ENCODE measurements at regions not wholly inside any gene's neighbourhood (a gene's known extent, or its start where the extent isn't known, plus 50 kb on each side); places are given as distances from the start of the nearest gene placed in this dataset.
A peak's percentile ranks its signal among the peaks of the same experiment; 100 is the strongest.

GRCh38 chr5:164345853-164346252, 840.4 kb downstream of the MAT2B start:
- Mint-ChIP-seq H3K4me1 (ENCODE audit: low read depth) (peaks cover 47% of the 10 kb centered on the region), H3K36me3 (ENCODE audit: insufficient read depth) (no peaks in the 10 kb centered on the region), H3K9me3 (ENCODE audit: low read depth) (peaks cover 9% of the 10 kb centered on the region), H3K4me3 (ENCODE audit: low read depth) (no peak overlapping the region), H3K27ac (no peak overlapping the region), H3K27me3 (no peaks in the 10 kb centered on the region)
- DNase-seq (ENCODE audit: low spot score, unreplicated experiment), result no peak
- TF ChIP-seq CTCF (IDR thresholded peaks at IDR 0.05; ENCODE audit: unreplicated experiment), result no peak

GRCh38 chr5:164346785-164347630, 841.6 kb downstream of the MAT2B start:
- H3K27ac Mint-ChIP-seq, result no peak overlapping the region
- H3K36me3 Mint-ChIP-seq (ENCODE audit: insufficient read depth), result no peaks in the 10 kb centered on the region
- H3K9me3 Mint-ChIP-seq (ENCODE audit: low read depth), result peaks cover 9% of the 10 kb centered on the region
- H3K4me1 Mint-ChIP-seq (ENCODE audit: low read depth), result peaks cover 53% of the 10 kb centered on the region
- no peaks in the 10 kb centered on the region for H3K27me3 Mint-ChIP-seq
- no peak for DNase-seq (ENCODE audit: low spot score, unreplicated experiment)
- H3K4me3 Mint-ChIP-seq (ENCODE audit: low read depth), result no peak overlapping the region
- TF ChIP-seq CTCF (IDR thresholded peaks at IDR 0.05; ENCODE audit: unreplicated experiment), result no peak

- H3K36me3 Mint-ChIP-seq (ENCODE audit: insufficient read depth), result peaks cover 1% of the 10 kb centered on the region
- H3K9me3 Mint-ChIP-seq (ENCODE audit: low read depth), result peaks cover 11% of the 10 kb centered on the region
- no peak for DNase-seq (ENCODE audit: low spot score, unreplicated experiment)
- no peak overlapping the region for H3K4me3 Mint-ChIP-seq (ENCODE audit: low read depth)
- TF ChIP-seq CTCF (IDR thresholded peaks at IDR 0.05; ENCODE audit: unreplicated experiment), result no peak
- no peaks in the 10 kb centered on the region for H3K27me3 Mint-ChIP-seq
- peaks cover 74% of the 10 kb centered on the region for H3K4me1 Mint-ChIP-seq (ENCODE audit: low read depth)
- peak overlapping the region; percentile 89 for H3K27ac Mint-ChIP-seq
Measured at GRCh38 chr5:164350236-164350635, 844.8 kb downstream of the MAT2B start.

GRCh38 chr5:164351245-164351834, 845.9 kb downstream of the MAT2B start:
- no peak for TF ChIP-seq CTCF (IDR thresholded peaks at IDR 0.05; ENCODE audit: unreplicated experiment)
- Mint-ChIP-seq H3K27ac (peak overlapping the region; percentile 89), H3K36me3 (ENCODE audit: insufficient read depth) (peaks cover 5% of the 10 kb centered on the region), H3K27me3 (no peaks in the 10 kb centered on the region), H3K4me1 (ENCODE audit: low read depth) (peaks cover 72% of the 10 kb centered on the region), H3K9me3 (ENCODE audit: low read depth) (peaks cover 13% of the 10 kb centered on the region), H3K4me3 (ENCODE audit: low read depth) (peak overlapping the region; percentile 25)
- DNase-seq (ENCODE audit: low spot score, unreplicated experiment), result no peak

GRCh38 chr5:164352695-164353094, 847.3 kb downstream of the MAT2B start:
- Mint-ChIP-seq H3K27ac (peak overlapping the region; percentile 31), H3K4me1 (ENCODE audit: low read depth) (peaks cover 63% of the 10 kb centered on the region), H3K27me3 (no peaks in the 10 kb centered on the region)

More at GRCh38 chr5:164352695-164353094, 847.3 kb downstream of the MAT2B start:
- DNase-seq (ENCODE audit: low spot score, unreplicated experiment), result no peak
- Mint-ChIP-seq H3K36me3 (ENCODE audit: insufficient read depth) (peaks cover 7% of the 10 kb centered on the region), H3K9me3 (ENCODE audit: low read depth) (peaks cover 13% of the 10 kb centered on the region), H3K4me3 (ENCODE audit: low read depth) (no peak overlapping the region)
- TF ChIP-seq CTCF (IDR thresholded peaks at IDR 0.05; ENCODE audit: unreplicated experiment), result no peak
